Upper lobe of left lung (tissue), 4 donors: ENCODE measurements at regions not wholly inside any gene's neighbourhood (a gene's known extent, or its start where the extent isn't known, plus 50 kb on each side); places are given as distances from the start of the nearest gene placed in this dataset.

ENCODE experiments used
- EP300 ChIP-seq, 4 donors: sonication (generic); formaldehyde crosslinking; IDR thresholded peaks; one replicate each; pipeline ENCODE4 v1.5.1; 2017; ENCODE audit warnings: antibody characterized with exemption in 4 of 4, control low read depth in 2 of 4
- POLR2A ChIP-seq, 4 donors: fragments of 450-650 bp; IDR thresholded peaks; one replicate each; pipeline ENCODE4 v1.5.1; 2016 to 2017; ENCODE audit warnings: antibody characterized with exemption in 4 of 4, mild to moderate bottlenecking in 2 of 4
- TF ChIP-seq, protein P1 (sequence below), 6 experiments: fragments of 450-650 bp in 4 of 6; fragments of 200-600 bp in 2 of 6; sonication (generic) in 2 of 6; IDR thresholded peaks; one replicate each; pipeline ENCODE4 v1.5.1; 2016 to 2019; ENCODE audit warnings: antibody characterized with exemption in 6 of 6

DNA sequence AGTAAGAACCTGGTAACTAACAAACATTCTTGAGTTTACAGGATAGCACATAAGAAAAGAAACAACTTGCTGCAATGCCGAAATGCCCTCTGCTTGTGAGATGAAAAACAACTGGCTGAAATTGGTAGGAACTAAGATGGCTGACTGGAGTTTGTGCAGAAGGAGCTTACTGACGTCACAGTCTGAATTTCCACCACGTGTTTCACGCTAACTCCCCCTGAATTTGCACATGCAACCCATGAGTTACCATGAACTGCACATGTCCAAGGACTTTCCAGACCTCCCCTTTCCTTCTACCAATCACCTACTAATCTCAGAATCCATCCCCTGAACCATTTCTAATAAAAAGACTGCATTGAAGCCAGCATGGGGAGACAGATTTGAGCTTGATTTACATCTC lies 86.3 kb upstream of the KCND2 start:
- TF ChIP-seq POLR2A (IDR thresholded peaks at IDR 0.05) (no peak), EP300 (IDR thresholded peaks at IDR 0.05) (no peak)
- TF ChIP-seq, protein P1, sequence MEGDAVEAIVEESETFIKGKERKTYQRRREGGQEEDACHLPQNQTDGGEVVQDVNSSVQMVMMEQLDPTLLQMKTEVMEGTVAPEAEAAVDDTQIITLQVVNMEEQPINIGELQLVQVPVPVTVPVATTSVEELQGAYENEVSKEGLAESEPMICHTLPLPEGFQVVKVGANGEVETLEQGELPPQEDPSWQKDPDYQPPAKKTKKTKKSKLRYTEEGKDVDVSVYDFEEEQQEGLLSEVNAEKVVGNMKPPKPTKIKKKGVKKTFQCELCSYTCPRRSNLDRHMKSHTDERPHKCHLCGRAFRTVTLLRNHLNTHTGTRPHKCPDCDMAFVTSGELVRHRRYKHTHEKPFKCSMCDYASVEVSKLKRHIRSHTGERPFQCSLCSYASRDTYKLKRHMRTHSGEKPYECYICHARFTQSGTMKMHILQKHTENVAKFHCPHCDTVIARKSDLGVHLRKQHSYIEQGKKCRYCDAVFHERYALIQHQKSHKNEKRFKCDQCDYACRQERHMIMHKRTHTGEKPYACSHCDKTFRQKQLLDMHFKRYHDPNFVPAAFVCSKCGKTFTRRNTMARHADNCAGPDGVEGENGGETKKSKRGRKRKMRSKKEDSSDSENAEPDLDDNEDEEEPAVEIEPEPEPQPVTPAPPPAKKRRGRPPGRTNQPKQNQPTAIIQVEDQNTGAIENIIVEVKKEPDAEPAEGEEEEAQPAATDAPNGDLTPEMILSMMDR (IDR thresholded peaks at IDR 0.05) = no peak
